GM12875 (cell line): ENCODE measurements at regions not wholly inside any gene's neighbourhood (a gene's known extent, or its start where the extent isn't known, plus 50 kb on each side); places are given as distances from the start of the nearest gene placed in this dataset.

Source experiments
- H3K4me3 ChIP-seq: one replicate; pipeline ENCODE4 v1.5.1; 2011; ENCODE audit warnings: low read depth, low read length, control low read depth
- CTCF ChIP-seq: IDR thresholded peaks from 2 replicates; pipeline ENCODE4 v1.5.1; 2011; ENCODE audit warnings: low read depth, mild to moderate bottlenecking, control low read depth, inconsistent platforms, low read length, moderate library complexity, borderline replicate concordance; ENCODE audit not compliant: insufficient read depth

GRCh38 chr7:32275216-32276009 is 205.2 kb upstream of the PDE1C start:
- 0 out of 2 replicates have a peak, but pooled peaks have one; percentile 4 for TF ChIP-seq CTCF

GRCh38 chr7:32273297-32273696 is 203.1 kb upstream of the PDE1C start:
- no peak for TF ChIP-seq CTCF
- no peak overlapping the region for H3K4me3 ChIP-seq

More at GRCh38 chr7:32275216-32276009, 205.2 kb upstream of the PDE1C start:
- H3K4me3 ChIP-seq, result no peak overlapping the region

- no peak for TF ChIP-seq CTCF
- H3K4me3 ChIP-seq, result no peak overlapping the region
These were observed 196.8 kb upstream of the PDE1C start for GRCh38 chr7:32266932-32267475.

GRCh38 chr7:32264702-32265284 is 194.6 kb upstream of the PDE1C start:
- no peak for TF ChIP-seq CTCF
- no peak overlapping the region for H3K4me3 ChIP-seq

GRCh38 chr7:32263611-32264010 is 193.4 kb upstream of the PDE1C start:
- no peak overlapping the region for H3K4me3 ChIP-seq
- no peak for TF ChIP-seq CTCF

GRCh38 chr7:32262315-32262714 is 192.1 kb upstream of the PDE1C start:
- no peak overlapping the region for H3K4me3 ChIP-seq
- no peak for TF ChIP-seq CTCF
